ENCODE measurements at regions not wholly inside any gene's neighbourhood (a gene's known extent, or its start where the extent isn't known, plus 50 kb on each side); places are given as distances from the start of the nearest gene placed in this dataset.

DNA sequence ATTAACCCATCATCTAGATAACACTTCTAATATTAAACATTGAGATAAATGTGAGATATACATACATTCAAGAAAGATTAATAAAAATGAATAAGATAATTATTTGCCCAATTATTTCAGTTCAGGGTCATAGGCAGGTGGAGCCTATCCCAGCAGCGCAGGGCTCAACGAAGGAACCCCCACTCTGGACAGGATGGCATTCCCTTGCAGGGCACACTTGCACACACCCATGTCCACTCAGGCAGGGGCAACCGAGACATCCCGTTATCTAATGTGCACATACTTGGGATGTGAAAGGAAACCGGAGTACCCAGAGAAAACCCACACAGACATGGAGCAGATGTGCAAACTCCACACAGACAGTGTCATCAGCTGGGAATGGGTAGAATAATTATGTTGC is 175.4 kb upstream of the CMC1 start:
- H3K9me2 ChIP-seq (ENCODE audit: insufficient read depth), result no peaks in the 10 kb centered on the region
- DNase-seq (ENCODE audit: low read depth, low spot score), result no peak
- no peak overlapping the region for H3K4me2 ChIP-seq (ENCODE audit: low read length)
- H3K9ac ChIP-seq (ENCODE audit: low read length), result no peak overlapping the region
- no peak for ATAC-seq
- no peaks in the 10 kb centered on the region for H3K9me3 ChIP-seq (ENCODE audit: control insufficient read depth in 1 of 2, insufficient read depth in 1 of 2, low read depth in 1 of 2, low read length in 2 of 2)
- intact Hi-C loops (cut with micrococcal nuclease), result no loop called here
- no peak for TF ChIP-seq TCF7L2 (IDR thresholded peaks at IDR 0.05; ENCODE audit: borderline replicate concordance, extremely low read depth, insufficient read depth, insufficient read length)
- TF ChIP-seq EZH2phosphoT487 (IDR thresholded peaks at IDR 0.05; ENCODE audit: borderline replicate concordance), result no peak
- H3K4me1 ChIP-seq (ENCODE audit: control insufficient read depth in 1 of 2, insufficient read depth in 2 of 2, low read length in 2 of 2), result no peaks in the 10 kb centered on the region
- RAD21 ChIA-PET (ENCODE audit: low non-redundant PET in 1 of 2, low total read pairs in 2 of 2, uncharacterized antibody in 2 of 2, unreplicated experiment in 2 of 2), result no interaction called here
- H3K27ac ChIP-seq (ENCODE audit: low read depth, low read length), result no peak overlapping the region
- no peak overlapping the region for H2AFZ ChIP-seq (ENCODE audit: low read depth, low read length, poor library complexity, severe bottlenecking)
- H3K27me3 ChIP-seq (ENCODE audit: insufficient read depth, low read length), result no peaks in the 10 kb centered on the region
- H3K79me2 ChIP-seq (ENCODE audit: insufficient read depth, low read length), result no peaks in the 10 kb centered on the region
- BruUV-seq (replicated peaks), result no TSS peak
- H3K36me3 ChIP-seq (ENCODE audit: control insufficient read depth in 1 of 2, insufficient read depth in 2 of 2, low read length in 2 of 2), result no peaks in the 10 kb centered on the region
- POLR2A ChIA-PET, result no interaction called here
- CTCF ChIA-PET, result no interaction called here
- H4K20me1 ChIP-seq (ENCODE audit: insufficient read depth), result no peaks in the 10 kb centered on the region
- H3K4me3 ChIP-seq (replicated peaks in 1 of 2; ENCODE audit: low read depth in 1 of 2, low read length in 2 of 2), result no peak overlapping the region

DNA sequence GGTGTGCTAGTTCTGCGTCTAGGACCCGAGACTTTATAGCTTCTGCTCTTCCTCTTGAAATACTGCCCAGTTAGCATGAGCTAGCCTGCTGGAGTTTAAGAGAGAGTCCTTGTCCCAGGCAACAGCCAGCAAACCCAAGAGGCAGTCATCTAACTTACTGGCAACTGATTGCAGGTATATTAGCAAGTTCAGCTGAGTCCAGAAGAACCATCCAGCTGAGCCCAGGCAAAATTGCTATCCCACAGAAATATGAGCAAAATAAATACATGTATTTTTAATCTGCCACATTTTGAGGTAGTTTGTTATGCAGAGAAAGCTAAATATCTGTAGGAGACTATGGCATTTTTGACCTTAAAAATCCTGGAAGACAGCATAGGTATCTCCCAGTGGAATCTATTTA is 174.4 kb upstream of the CMC1 start:
- no peaks in the 10 kb centered on the region for H3K4me1 ChIP-seq (ENCODE audit: control insufficient read depth in 1 of 2, insufficient read depth in 2 of 2, low read length in 2 of 2)
- intact Hi-C loops (cut with micrococcal nuclease), result no loop called here
- no peaks in the 10 kb centered on the region for H3K9me2 ChIP-seq (ENCODE audit: insufficient read depth)
- RAD21 ChIA-PET (ENCODE audit: low non-redundant PET in 1 of 2, low total read pairs in 2 of 2, uncharacterized antibody in 2 of 2, unreplicated experiment in 2 of 2), result no interaction called here
- no TSS peak for BruUV-seq (replicated peaks)
- H3K79me2 ChIP-seq (ENCODE audit: insufficient read depth, low read length), result no peaks in the 10 kb centered on the region
- H3K9me3 ChIP-seq (ENCODE audit: control insufficient read depth in 1 of 2, insufficient read depth in 1 of 2, low read depth in 1 of 2, low read length in 2 of 2), result no peaks in the 10 kb centered on the region
- no peaks in the 10 kb centered on the region for H3K27me3 ChIP-seq (ENCODE audit: insufficient read depth, low read length)
- TF ChIP-seq, protein P1, sequence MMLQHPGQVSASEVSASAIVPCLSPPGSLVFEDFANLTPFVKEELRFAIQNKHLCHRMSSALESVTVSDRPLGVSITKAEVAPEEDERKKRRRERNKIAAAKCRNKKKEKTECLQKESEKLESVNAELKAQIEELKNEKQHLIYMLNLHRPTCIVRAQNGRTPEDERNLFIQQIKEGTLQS (IDR thresholded peaks at IDR 0.05), result no peak
- TF ChIP-seq CEBPB (IDR thresholded peaks at IDR 0.05; ENCODE audit: low read depth) (no peak), POLR2AphosphoS5 (IDR thresholded peaks at IDR 0.05; ENCODE audit: low read depth, low read length) (no peak), SIN3A (IDR thresholded peaks at IDR 0.05; ENCODE audit: low read depth) (no peak), EZH2phosphoT487 (IDR thresholded peaks at IDR 0.05; ENCODE audit: borderline replicate concordance) (no peak)
- no peak overlapping the region for H3K9ac ChIP-seq (ENCODE audit: low read length)
- POLR2A ChIA-PET, result no interaction called here
- H3K36me3 ChIP-seq (ENCODE audit: control insufficient read depth in 1 of 2, insufficient read depth in 2 of 2, low read length in 2 of 2), result no peaks in the 10 kb centered on the region
- CTCF ChIA-PET, result no interaction called here
- H2AFZ ChIP-seq (ENCODE audit: low read depth, low read length, poor library complexity, severe bottlenecking), result no peak overlapping the region
- ATAC-seq (no peak), DNase-seq (ENCODE audit: low read depth, low spot score) (no peak)
- H4K20me1 ChIP-seq (ENCODE audit: insufficient read depth), result no peaks in the 10 kb centered on the region
- no peak overlapping the region for H3K27ac ChIP-seq (ENCODE audit: low read depth, low read length)
- no peak overlapping the region for H3K4me3 ChIP-seq (replicated peaks in 1 of 2; ENCODE audit: low read depth in 1 of 2, low read length in 2 of 2)
- no peak overlapping the region for H3K4me2 ChIP-seq (ENCODE audit: low read length)
